ENCODE measurements at regions not wholly inside any gene's neighbourhood (a gene's known extent, or its start where the extent isn't known, plus 50 kb on each side); places are given as distances from the start of the nearest gene placed in this dataset.

DNA sequence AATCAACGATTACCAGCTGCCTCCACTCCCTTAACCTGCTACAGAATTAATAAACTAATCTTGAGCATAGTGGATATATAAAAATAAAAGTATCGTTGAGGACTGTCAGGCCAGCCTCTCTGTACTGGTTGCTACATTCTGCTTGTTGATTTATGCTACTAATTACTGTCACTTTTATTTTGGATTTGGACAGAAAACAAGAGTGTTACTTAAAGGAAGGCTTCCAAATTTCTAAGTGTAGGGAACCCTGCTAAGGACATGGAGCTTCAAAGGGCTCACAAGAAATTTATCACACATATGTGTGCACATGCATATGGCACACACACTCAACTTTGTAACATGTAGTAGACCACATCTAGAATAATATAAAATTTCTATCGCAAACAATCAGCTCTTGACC lies 141.2 kb upstream of the ANKRD1 start:
- TF ChIP-seq, protein P1, sequence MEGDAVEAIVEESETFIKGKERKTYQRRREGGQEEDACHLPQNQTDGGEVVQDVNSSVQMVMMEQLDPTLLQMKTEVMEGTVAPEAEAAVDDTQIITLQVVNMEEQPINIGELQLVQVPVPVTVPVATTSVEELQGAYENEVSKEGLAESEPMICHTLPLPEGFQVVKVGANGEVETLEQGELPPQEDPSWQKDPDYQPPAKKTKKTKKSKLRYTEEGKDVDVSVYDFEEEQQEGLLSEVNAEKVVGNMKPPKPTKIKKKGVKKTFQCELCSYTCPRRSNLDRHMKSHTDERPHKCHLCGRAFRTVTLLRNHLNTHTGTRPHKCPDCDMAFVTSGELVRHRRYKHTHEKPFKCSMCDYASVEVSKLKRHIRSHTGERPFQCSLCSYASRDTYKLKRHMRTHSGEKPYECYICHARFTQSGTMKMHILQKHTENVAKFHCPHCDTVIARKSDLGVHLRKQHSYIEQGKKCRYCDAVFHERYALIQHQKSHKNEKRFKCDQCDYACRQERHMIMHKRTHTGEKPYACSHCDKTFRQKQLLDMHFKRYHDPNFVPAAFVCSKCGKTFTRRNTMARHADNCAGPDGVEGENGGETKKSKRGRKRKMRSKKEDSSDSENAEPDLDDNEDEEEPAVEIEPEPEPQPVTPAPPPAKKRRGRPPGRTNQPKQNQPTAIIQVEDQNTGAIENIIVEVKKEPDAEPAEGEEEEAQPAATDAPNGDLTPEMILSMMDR (IDR thresholded peaks at IDR 0.05; ENCODE audit: low read depth, low read length), result no peak
- H3K27ac ChIP-seq (ENCODE audit: low read depth, low read length), result no peak overlapping the region
- ChIA-PET POLR2A (no interaction called here), CTCF (interaction anchor here (1.8 kb wide), 1 partner anchor 56 kb away, joined by 9 read pairs; no protein-coding TSS in a partner anchor)
- no peaks in the 10 kb centered on the region for H3K9me3 ChIP-seq (ENCODE audit: control insufficient read depth, insufficient read depth, low read length)
- H3K4me3 ChIP-seq (ENCODE audit: low read depth, low read length), result no peak overlapping the region
- no peaks in the 10 kb centered on the region for H3K27me3 ChIP-seq (ENCODE audit: control insufficient read depth, insufficient read depth, low read length)
- no peak for DNase-seq (ENCODE audit: low read depth, low spot score)

DNA sequence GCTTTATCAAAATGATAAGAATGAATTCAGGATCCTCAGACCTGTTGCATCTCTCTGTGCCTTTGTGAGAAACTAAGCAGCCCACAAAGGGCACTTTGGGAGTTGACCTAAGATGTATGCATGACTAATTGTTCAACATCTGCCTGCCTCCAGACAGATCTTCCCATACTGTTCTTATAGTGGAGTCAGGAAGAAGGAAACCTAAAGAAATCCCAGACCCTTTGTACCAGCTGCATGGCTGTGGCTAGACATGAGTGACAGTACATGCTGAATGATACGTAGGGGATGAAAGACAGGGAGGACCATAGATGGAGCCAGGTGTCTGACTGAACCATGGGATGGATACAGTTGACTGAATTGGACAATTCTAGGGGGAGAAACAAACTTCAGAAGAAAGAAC lies 148.7 kb upstream of the PCGF5 start:
- Histone ChIP-seq H3K27me3 (ENCODE audit: control insufficient read depth, insufficient read depth, low read length) (peaks cover 3% of the 10 kb centered on the region), H3K27ac (ENCODE audit: low read depth, low read length) (no peak overlapping the region), H3K9me3 (ENCODE audit: control insufficient read depth, insufficient read depth, low read length) (no peaks in the 10 kb centered on the region), H3K4me3 (ENCODE audit: low read depth, low read length) (no peak overlapping the region)
- no peak for DNase-seq (ENCODE audit: low read depth, low spot score)
- POLR2A ChIA-PET, result no interaction called here
- TF ChIP-seq, protein P1 (IDR thresholded peaks at IDR 0.05; ENCODE audit: low read depth, low read length), result no peak
- CTCF ChIA-PET, result no interaction called here

DNA sequence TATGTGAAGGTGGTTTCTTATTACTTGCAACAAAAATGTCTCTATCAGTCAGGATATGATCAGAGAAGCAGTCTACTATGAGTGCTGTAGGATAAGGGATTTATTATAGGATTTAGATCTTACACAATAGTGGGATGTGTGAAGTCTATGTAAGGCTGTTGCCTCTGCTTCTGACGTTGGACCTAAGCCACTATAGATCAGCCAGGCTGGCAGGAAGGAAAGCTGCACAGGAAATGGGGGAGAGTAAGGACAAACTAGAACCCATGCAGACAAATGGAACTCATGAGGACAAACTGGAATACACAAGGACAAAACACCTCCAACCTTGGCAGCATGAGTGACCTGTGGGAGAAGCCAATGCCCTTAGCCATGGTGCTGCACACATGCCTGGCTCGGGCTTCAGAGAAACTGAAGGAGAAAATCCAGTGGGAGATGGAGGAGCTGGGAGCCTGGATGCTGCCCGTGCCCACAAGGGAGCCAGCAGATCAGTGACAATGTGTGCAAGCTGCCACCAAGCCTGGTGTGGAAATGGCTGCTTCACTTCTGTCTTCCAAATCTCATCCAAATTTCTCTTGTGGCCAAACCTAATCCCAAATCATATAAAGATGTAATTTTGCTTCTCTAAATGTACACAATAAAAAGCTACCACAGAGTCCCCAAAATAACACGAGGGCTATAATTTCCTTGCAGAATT lies 147.0 kb upstream of the PCGF5 start:
- TF ChIP-seq, protein P1 (IDR thresholded peaks at IDR 0.05; ENCODE audit: low read depth, low read length), result no peak
- CTCF ChIA-PET, result interaction anchor here (1.0 kb wide), 1 partner anchor 67 kb away, joined by 4 read pairs; no protein-coding TSS in a partner anchor
- Histone ChIP-seq H3K27ac (ENCODE audit: low read depth, low read length) (no peak overlapping the region), H3K4me3 (ENCODE audit: low read depth, low read length) (no peak overlapping the region), H3K9me3 (ENCODE audit: control insufficient read depth, insufficient read depth, low read length) (no peaks in the 10 kb centered on the region), H3K27me3 (ENCODE audit: control insufficient read depth, insufficient read depth, low read length) (peaks cover 7% of the 10 kb centered on the region)
- POLR2A ChIA-PET, result no interaction called here
- DNase-seq (ENCODE audit: low read depth, low spot score), result no peak

DNA sequence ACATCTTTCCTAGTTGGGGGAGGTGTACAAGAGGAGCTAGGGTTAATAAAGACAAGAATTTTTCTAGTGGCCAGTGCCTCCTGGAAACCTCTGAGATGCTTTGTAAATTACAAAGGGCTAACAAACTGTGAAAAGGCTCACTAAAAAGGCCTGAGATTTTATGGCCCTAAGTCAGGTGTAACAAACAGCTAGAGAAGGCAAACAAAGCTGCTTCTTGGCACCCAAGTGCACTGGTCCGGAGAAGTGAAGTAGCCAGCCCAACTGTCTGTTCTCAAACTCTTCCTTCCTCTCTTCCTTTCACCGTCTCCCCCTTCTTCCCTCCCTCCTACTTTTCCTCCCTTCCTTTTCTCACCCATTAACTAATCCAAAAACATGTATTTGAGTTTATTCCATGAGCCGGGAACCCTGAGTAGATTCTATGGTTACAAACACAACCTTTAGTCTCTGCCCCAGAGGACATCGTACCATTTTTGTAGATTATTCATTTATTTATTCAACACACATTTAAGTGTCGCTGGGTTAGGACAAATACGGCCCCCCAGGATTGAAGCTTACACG lies 143.4 kb upstream of the PCGF5 start:
- no peak overlapping the region for H3K4me3 ChIP-seq (ENCODE audit: low read depth, low read length)
- H3K27ac ChIP-seq (ENCODE audit: low read depth, low read length), result no peak overlapping the region
- H3K9me3 ChIP-seq (ENCODE audit: control insufficient read depth, insufficient read depth, low read length), result no peaks in the 10 kb centered on the region
- CTCF ChIA-PET, result interaction anchor here (1.3 to 2.5 kb wide), 3 partner anchors 71 to 175 kb away, joined by 3 to 8 read pairs (median 3); no protein-coding TSS in a partner anchor
- H3K27me3 ChIP-seq (ENCODE audit: control insufficient read depth, insufficient read depth, low read length), result peaks cover 4% of the 10 kb centered on the region
- TF ChIP-seq, protein P1 (IDR thresholded peaks at IDR 0.05; ENCODE audit: low read depth, low read length), result no peak
- no peak for DNase-seq (ENCODE audit: low read depth, low spot score)
- POLR2A ChIA-PET, result no interaction called here

DNA sequence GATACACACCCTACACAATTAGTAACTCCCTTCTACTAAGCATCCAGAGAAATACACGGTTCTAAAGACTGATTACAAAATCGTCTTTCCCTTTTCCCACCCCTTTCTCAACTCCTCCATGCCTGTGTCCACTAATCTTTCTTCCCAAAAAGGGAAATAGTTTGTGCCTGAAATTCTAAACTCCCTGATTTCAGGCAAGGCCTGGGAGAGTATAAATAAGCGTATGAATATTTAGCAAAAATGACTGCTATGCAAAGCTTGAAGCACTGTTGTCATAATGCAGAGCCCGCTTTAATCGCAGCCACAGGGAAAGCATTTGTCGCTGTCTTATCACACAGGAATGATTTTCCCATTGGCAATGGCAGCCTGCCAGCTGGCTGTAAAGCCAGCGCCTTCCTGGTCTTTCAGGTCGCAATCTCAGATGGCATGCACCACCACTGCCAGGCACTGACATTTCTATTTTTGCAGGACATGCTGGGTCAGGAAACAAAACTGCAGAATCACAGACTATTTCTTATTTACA lies 142.9 kb upstream of the PCGF5 start:
- CTCF ChIA-PET, result interaction anchor here (1.1 to 2.5 kb wide), 3 partner anchors 71 to 174 kb away, joined by 4 to 8 read pairs (median 6); no protein-coding TSS in a partner anchor
- TF ChIP-seq, protein P1 (IDR thresholded peaks at IDR 0.05; ENCODE audit: low read depth, low read length), result no peak
- Histone ChIP-seq H3K27me3 (ENCODE audit: control insufficient read depth, insufficient read depth, low read length) (peaks cover 4% of the 10 kb centered on the region), H3K27ac (ENCODE audit: low read depth, low read length) (no peak overlapping the region), H3K9me3 (ENCODE audit: control insufficient read depth, insufficient read depth, low read length) (no peaks in the 10 kb centered on the region), H3K4me3 (ENCODE audit: low read depth, low read length) (no peak overlapping the region)
- no peak for DNase-seq (ENCODE audit: low read depth, low spot score)
- POLR2A ChIA-PET, result no interaction called here
